Mesothelial cell of epicardium (in vitro differentiated cells): ENCODE measurements at regions not wholly inside any gene's neighbourhood (a gene's known extent, or its start where the extent isn't known, plus 50 kb on each side); places are given as distances from the start of the nearest gene placed in this dataset.

Experiments
- DNase-seq, 2 experiments: peaks; one replicate each; pipeline ENCODE4 v3.0.0; 2021; ENCODE audit warnings: low spot score in 2 of 2; ENCODE audit not compliant: unreplicated experiment in 2 of 2
- H3K27ac Mint-ChIP-seq: 2 replicates; pipeline ENCODE4 v1.8.0; 2021; ENCODE audit warnings: mixed read lengths
- H3K27me3 Mint-ChIP-seq: 2 replicates; pipeline ENCODE4 v1.8.0; 2021; ENCODE audit warnings: low read depth, mixed read lengths
- H3K36me3 Mint-ChIP-seq: 2 replicates; pipeline ENCODE4 v1.8.0; 2021; ENCODE audit warnings: mixed read lengths
- H3K4me1 Mint-ChIP-seq: 2 replicates; pipeline ENCODE4 v1.8.0; 2021; ENCODE audit warnings: mixed read lengths
- H3K4me3 Mint-ChIP-seq: 2 replicates; pipeline ENCODE4 v1.8.0; 2021; ENCODE audit warnings: mild to moderate bottlenecking, moderate library complexity, mixed read lengths
- H3K9me3 Mint-ChIP-seq: 2 replicates; pipeline ENCODE4 v1.8.0; 2021; ENCODE audit warnings: mixed read lengths
- TF ChIP-seq, protein P1 (sequence below): fragments of 200-600 bp; sonication (generic); IDR thresholded peaks from one replicate; pipeline ENCODE4 v1.5.0; 2021; ENCODE audit warnings: antibody characterized with exemption; ENCODE audit not compliant: unreplicated experiment

DNA sequence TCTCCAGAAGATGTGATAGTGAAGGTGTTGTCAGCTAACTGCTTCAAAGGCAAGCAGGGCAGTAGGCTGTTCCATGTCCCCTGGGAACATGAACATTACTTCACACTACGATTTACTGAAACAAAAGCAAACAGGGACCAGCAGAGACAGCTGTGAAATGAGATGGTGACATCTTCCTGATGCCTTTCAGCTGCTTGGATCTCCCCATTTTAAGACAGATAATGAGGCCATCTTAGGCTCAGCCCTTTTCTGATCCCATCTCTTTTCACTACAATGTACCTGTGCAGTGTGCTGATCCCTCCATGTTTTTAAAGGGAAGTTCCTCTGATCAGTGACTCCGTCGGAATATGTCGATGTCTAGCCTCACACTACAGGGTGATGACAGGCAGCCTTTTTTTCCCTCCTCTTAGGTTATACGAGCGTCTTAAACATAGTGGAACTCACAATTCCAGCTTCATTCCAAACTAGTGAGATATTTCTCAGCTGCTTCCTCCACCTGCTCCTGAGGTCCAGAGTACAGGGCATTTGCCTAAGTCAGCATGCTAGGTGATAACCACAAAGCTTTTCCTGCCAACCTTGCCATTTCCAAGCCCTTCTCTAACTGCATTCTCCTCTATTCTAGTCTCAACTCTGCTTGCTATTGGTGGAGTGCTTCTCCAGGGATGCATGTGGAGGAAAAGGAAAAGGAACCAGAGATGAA lies 87.6 kb upstream of the EGLN3 start:
- no peak for DNase-seq
- Mint-ChIP-seq H3K36me3 (no peaks in the 10 kb centered on the region), H3K4me1 (no peaks in the 10 kb centered on the region), H3K27ac (no peak overlapping the region), H3K4me3 (no peak overlapping the region), H3K9me3 (peaks cover under 1% of the 10 kb centered on the region), H3K27me3 (peaks cover 1% of the 10 kb centered on the region)
- TF ChIP-seq, protein P1, sequence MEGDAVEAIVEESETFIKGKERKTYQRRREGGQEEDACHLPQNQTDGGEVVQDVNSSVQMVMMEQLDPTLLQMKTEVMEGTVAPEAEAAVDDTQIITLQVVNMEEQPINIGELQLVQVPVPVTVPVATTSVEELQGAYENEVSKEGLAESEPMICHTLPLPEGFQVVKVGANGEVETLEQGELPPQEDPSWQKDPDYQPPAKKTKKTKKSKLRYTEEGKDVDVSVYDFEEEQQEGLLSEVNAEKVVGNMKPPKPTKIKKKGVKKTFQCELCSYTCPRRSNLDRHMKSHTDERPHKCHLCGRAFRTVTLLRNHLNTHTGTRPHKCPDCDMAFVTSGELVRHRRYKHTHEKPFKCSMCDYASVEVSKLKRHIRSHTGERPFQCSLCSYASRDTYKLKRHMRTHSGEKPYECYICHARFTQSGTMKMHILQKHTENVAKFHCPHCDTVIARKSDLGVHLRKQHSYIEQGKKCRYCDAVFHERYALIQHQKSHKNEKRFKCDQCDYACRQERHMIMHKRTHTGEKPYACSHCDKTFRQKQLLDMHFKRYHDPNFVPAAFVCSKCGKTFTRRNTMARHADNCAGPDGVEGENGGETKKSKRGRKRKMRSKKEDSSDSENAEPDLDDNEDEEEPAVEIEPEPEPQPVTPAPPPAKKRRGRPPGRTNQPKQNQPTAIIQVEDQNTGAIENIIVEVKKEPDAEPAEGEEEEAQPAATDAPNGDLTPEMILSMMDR: no peak

DNA sequence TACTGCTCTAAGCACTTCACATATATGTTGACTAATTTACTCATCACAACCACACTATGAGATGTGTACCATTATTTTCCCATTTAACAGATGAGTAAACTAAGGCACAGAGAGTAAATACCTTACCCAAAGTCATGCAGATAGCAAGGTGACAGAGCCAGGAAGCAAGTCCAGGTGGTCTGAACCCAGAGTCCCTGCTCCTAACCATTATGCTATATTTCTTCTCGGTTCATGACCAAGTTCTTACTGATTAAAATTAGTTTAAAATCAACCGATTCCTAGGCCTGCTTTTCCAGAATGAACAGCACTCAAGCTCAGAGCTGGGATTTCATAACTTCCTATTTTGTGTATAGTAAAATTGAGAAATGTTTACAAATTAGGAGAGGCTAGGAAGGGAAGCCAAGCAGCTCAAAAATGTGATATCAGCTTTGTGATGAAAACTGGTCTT lies 85.5 kb upstream of the EGLN3 start:
- no peaks in the 10 kb centered on the region for H3K36me3 Mint-ChIP-seq
- TF ChIP-seq, protein P1: no peak
- H3K9me3 Mint-ChIP-seq: no peaks in the 10 kb centered on the region
- H3K4me3 Mint-ChIP-seq: no peak overlapping the region
- H3K4me1 Mint-ChIP-seq: peaks cover 5% of the 10 kb centered on the region
- no peak for DNase-seq
- H3K27me3 Mint-ChIP-seq: peaks cover 1% of the 10 kb centered on the region
- H3K27ac Mint-ChIP-seq: no peak overlapping the region

DNA sequence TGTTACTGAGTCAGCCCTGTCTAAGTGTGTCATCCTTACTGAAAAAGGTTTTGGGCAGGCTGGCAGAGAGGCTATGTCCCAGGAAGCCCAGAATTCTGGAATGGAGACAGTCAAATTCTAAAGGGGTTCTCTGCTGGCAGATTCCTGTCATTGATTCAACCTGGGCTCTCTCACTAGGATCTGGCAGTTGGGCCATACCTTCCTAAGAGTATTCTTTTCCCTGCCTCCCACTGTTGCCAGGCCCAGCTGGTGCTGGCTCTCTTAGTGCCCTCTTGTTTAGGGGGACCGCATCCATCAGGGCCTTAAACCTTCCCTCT lies 85.0 kb upstream of the EGLN3 start:
- Mint-ChIP-seq H3K9me3 (no peaks in the 10 kb centered on the region), H3K4me1 (peaks cover 10% of the 10 kb centered on the region), H3K27me3 (peaks cover 1% of the 10 kb centered on the region), H3K27ac (no peak overlapping the region), H3K36me3 (no peaks in the 10 kb centered on the region), H3K4me3 (no peak overlapping the region)
- DNase-seq: no peak
- TF ChIP-seq, protein P1: no peak

DNA sequence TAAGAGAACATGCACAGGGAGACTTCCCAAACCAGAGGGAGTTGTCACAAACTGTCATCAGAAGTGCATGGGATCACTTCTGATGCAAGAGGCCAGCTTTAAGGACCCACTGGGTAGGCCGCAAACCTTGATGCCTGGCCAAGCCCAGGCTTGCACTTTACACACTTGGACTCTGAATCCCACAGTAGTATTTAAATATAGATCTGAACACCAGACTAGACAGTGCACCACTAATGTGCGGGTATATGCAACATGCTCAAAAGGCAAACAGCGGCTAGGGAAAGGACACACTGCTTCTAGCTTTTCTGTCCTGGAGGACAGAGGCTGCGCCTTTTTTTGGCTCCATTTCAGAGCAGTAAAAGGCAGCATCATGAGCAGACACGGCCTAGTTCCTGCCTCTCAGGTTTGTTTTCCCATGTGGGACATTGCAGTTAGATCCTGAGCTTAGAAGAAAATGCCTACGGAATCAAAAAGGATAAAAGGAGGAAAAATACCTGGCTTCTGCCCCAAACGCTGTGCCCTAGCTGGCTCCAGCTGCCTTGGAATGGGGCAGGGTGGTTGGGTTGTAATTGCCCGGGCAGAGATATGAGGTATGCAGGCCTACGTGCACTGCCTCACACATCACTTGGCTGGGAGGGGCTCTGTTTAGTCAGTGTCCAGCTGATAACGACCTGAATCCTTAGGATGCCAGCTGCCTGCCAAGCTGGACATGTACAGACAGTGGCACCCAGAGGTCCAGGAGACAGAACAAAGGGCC lies 84.5 kb upstream of the EGLN3 start:
- no peaks in the 10 kb centered on the region for H3K9me3 Mint-ChIP-seq
- H3K36me3 Mint-ChIP-seq: no peaks in the 10 kb centered on the region
- no peak overlapping the region for H3K27ac Mint-ChIP-seq
- DNase-seq: no peak
- H3K27me3 Mint-ChIP-seq: peaks cover 1% of the 10 kb centered on the region
- peaks cover 15% of the 10 kb centered on the region for H3K4me1 Mint-ChIP-seq
- no peak overlapping the region for H3K4me3 Mint-ChIP-seq
- TF ChIP-seq, protein P1: no peak

GRCh38 chr14:34034447-34035176 lies 83.7 kb upstream of the EGLN3 start:
- Mint-ChIP-seq H3K4me3 (no peak overlapping the region), H3K4me1 (peaks cover 22% of the 10 kb centered on the region), H3K27ac (no peak overlapping the region), H3K9me3 (no peaks in the 10 kb centered on the region), H3K27me3 (peaks cover 1% of the 10 kb centered on the region), H3K36me3 (no peaks in the 10 kb centered on the region)
- TF ChIP-seq, protein P1: no peak
- no peak for DNase-seq
